ENCODE measurements at regions not wholly inside any gene's neighbourhood (a gene's known extent, or its start where the extent isn't known, plus 50 kb on each side); places are given as distances from the start of the nearest gene placed in this dataset.

GRCh38 chr3:87553058-87553457, 276.7 kb upstream of the POU1F1 start:
- Histone ChIP-seq H3K27me3 (ENCODE audit: control insufficient read depth in 1 of 2, insufficient read depth in 2 of 2, low read length in 2 of 2) (no peaks in the 10 kb centered on the region), H3K27ac (ENCODE audit: low read depth in 1 of 2, low read length in 2 of 2) (no peak overlapping the region), H3K4me1 (ENCODE audit: insufficient read depth, low read length) (no peaks in the 10 kb centered on the region), H3K36me3 (ENCODE audit: insufficient read depth, low read length) (no peaks in the 10 kb centered on the region), H3K9me3 (ENCODE audit: control insufficient read depth in 1 of 2, insufficient read depth in 1 of 2, low read length in 2 of 2) (no peaks in the 10 kb centered on the region), H3K4me3 (ENCODE audit: low read length) (no peak overlapping the region)
- Mint-ChIP-seq H3K36me3 (ENCODE audit: low read depth) (no peaks in the 10 kb centered on the region), H3K27me3 (no peaks in the 10 kb centered on the region), H3K27ac (no peak overlapping the region), H3K4me1 (ENCODE audit: low read depth) (no peaks in the 10 kb centered on the region), H3K4me3 (no peak overlapping the region), H3K9me3 (no peaks in the 10 kb centered on the region)
- ChIA-PET CTCF (no interaction called here), POLR2A (no interaction called here)
- TF ChIP-seq, protein P1, sequence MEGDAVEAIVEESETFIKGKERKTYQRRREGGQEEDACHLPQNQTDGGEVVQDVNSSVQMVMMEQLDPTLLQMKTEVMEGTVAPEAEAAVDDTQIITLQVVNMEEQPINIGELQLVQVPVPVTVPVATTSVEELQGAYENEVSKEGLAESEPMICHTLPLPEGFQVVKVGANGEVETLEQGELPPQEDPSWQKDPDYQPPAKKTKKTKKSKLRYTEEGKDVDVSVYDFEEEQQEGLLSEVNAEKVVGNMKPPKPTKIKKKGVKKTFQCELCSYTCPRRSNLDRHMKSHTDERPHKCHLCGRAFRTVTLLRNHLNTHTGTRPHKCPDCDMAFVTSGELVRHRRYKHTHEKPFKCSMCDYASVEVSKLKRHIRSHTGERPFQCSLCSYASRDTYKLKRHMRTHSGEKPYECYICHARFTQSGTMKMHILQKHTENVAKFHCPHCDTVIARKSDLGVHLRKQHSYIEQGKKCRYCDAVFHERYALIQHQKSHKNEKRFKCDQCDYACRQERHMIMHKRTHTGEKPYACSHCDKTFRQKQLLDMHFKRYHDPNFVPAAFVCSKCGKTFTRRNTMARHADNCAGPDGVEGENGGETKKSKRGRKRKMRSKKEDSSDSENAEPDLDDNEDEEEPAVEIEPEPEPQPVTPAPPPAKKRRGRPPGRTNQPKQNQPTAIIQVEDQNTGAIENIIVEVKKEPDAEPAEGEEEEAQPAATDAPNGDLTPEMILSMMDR (IDR thresholded peaks at IDR 0.05): no peak
- ATAC-seq (ENCODE audit: poor library complexity) (no peak), DNase-seq (no peak)
- intact Hi-C loops (cut with DNase I, micrococcal nuclease): no loop called here

GRCh38 chr3:87550892-87551291, 274.5 kb upstream of the POU1F1 start:
- no peak overlapping the region for H3K27ac ChIP-seq (ENCODE audit: low read depth in 1 of 2, low read length in 2 of 2)
- H3K4me3 Mint-ChIP-seq: no peak overlapping the region
- H3K4me3 ChIP-seq (ENCODE audit: low read length): no peak overlapping the region
- POLR2A ChIA-PET: no interaction called here
- no peaks in the 10 kb centered on the region for H3K4me1 Mint-ChIP-seq (ENCODE audit: low read depth)
- no peaks in the 10 kb centered on the region for H3K36me3 ChIP-seq (ENCODE audit: insufficient read depth, low read length)
- H3K27me3 Mint-ChIP-seq: no peaks in the 10 kb centered on the region
- no peaks in the 10 kb centered on the region for H3K4me1 ChIP-seq (ENCODE audit: insufficient read depth, low read length)
- no peaks in the 10 kb centered on the region for H3K9me3 Mint-ChIP-seq
- no peaks in the 10 kb centered on the region for H3K36me3 Mint-ChIP-seq (ENCODE audit: low read depth)
- no peak overlapping the region for H3K27ac Mint-ChIP-seq
- ATAC-seq (ENCODE audit: poor library complexity) (no peak), DNase-seq (no peak)
- intact Hi-C loops (cut with DNase I, micrococcal nuclease): no loop called here
- TF ChIP-seq, protein P1 (IDR thresholded peaks at IDR 0.05): no peak
- no peaks in the 10 kb centered on the region for H3K27me3 ChIP-seq (ENCODE audit: control insufficient read depth in 1 of 2, insufficient read depth in 2 of 2, low read length in 2 of 2)
- CTCF ChIA-PET: no interaction called here
- no peaks in the 10 kb centered on the region for H3K9me3 ChIP-seq (ENCODE audit: control insufficient read depth in 1 of 2, insufficient read depth in 1 of 2, low read length in 2 of 2)

GRCh38 chr3:87549208-87549607, 272.8 kb upstream of the POU1F1 start:
- Mint-ChIP-seq H3K36me3 (ENCODE audit: low read depth) (no peaks in the 10 kb centered on the region), H3K4me3 (no peak overlapping the region), H3K4me1 (ENCODE audit: low read depth) (no peaks in the 10 kb centered on the region), H3K9me3 (no peaks in the 10 kb centered on the region), H3K27ac (no peak overlapping the region), H3K27me3 (no peaks in the 10 kb centered on the region)
- intact Hi-C loops (cut with DNase I, micrococcal nuclease): no loop called here
- Histone ChIP-seq H3K36me3 (ENCODE audit: insufficient read depth, low read length) (no peaks in the 10 kb centered on the region), H3K9me3 (ENCODE audit: control insufficient read depth in 1 of 2, insufficient read depth in 1 of 2, low read length in 2 of 2) (no peaks in the 10 kb centered on the region), H3K27me3 (ENCODE audit: control insufficient read depth in 1 of 2, insufficient read depth in 2 of 2, low read length in 2 of 2) (no peaks in the 10 kb centered on the region), H3K4me1 (ENCODE audit: insufficient read depth, low read length) (no peaks in the 10 kb centered on the region), H3K4me3 (ENCODE audit: low read length) (no peak overlapping the region), H3K27ac (ENCODE audit: low read depth in 1 of 2, low read length in 2 of 2) (no peak overlapping the region)
- TF ChIP-seq, protein P1 (IDR thresholded peaks at IDR 0.05): no peak
- no peak for ATAC-seq (ENCODE audit: poor library complexity)
- POLR2A ChIA-PET: no interaction called here
- CTCF ChIA-PET: no interaction called here
- no peak for DNase-seq

All from CD4-positive, alpha-beta T cell (primary cell).